ENCODE measurements at regions not wholly inside any gene's neighbourhood (a gene's known extent, or its start where the extent isn't known, plus 50 kb on each side); places are given as distances from the start of the nearest gene placed in this dataset.

- no peak for ATAC-seq
- H3K4me1 ChIP-seq, result peaks cover 0 to 10% (median 5%) of the 10 kb centered on the region in 3 donors
- no peaks in the 10 kb centered on the region for H3K36me3 ChIP-seq
- H3K27me3 ChIP-seq, result no peaks in the 10 kb centered on the region
- no peak overlapping the region for H3K4me3 ChIP-seq
- no peak for TF ChIP-seq POLR2AphosphoS5 (IDR thresholded peaks at IDR 0.05)
- no peak for TF ChIP-seq CTCF (IDR thresholded peaks at IDR 0.05)
- no peak for TF ChIP-seq POLR2A (IDR thresholded peaks at IDR 0.05)
- TF ChIP-seq EP300 (IDR thresholded peaks at IDR 0.05), result no peak
- H3K9me3 ChIP-seq, result no peaks in the 10 kb centered on the region
- no peak overlapping the region for H3K27ac ChIP-seq
- 29 to 33% methylated on average over 2 of the region's 2 CpGs for WGBS, 2 donors (ENCODE audit: low coverage in 1 of 2)
These were observed 114.0 kb downstream of the LCA5 start for GRCh38 chr6:79423216-79423615.

GRCh38 chr6:79422666-79423065 lies 114.6 kb downstream of the LCA5 start:
- H3K27me3 ChIP-seq, result no peaks in the 10 kb centered on the region
- ATAC-seq, result no peak
- no peak for TF ChIP-seq EP300 (IDR thresholded peaks at IDR 0.05)
- no peak for TF ChIP-seq CTCF (IDR thresholded peaks at IDR 0.05)
- no peak for TF ChIP-seq POLR2A (IDR thresholded peaks at IDR 0.05)
- no peak for TF ChIP-seq POLR2AphosphoS5 (IDR thresholded peaks at IDR 0.05)
- H3K36me3 ChIP-seq, result no peaks in the 10 kb centered on the region
- no peaks in the 10 kb centered on the region for H3K9me3 ChIP-seq
- H3K4me3 ChIP-seq, result no peak overlapping the region
- WGBS, 2 donors (ENCODE audit: low coverage in 1 of 2), result 73 to 84% methylated on average over 1 of the region's 1 CpG
- no peak overlapping the region for H3K27ac ChIP-seq
- peaks cover 0 to 10% (median 5%) of the 10 kb centered on the region in 3 donors for H3K4me1 ChIP-seq

DNA sequence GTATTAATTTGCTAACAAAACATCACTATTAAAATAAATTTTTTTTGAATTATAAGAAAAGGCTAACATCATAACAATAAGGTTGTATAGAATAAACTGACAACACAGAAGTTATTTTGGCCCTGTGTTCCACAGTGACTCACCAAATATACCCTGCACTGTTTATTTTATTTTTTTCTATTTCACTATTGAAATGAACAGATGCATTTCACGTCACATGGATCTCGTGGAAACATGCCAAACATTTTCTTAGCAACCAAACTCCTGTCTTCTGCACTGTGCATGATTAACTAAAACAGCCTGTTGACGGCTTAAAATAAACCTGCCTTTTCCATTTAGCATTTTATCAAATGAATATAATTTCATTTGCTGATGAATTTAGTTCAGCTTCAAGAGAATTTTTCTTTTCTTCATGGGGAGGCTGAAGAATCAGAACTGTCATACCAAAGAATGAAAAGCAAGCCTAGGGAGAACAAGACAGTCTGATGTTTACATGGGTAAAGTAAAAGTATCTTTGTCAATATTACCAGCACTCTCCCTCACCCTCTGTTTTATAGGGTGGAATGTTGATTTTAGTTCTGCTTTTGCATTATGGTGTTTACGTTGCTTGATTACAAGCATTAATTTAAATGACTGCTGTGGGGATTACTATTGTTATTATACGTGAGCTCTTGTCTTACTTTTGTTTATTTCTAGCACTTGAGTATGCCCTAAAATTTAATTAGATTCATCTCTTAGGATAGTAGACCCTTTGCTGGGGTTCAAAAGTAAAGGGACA lies 115.3 kb downstream of the LCA5 start:
- peaks cover 0 to 10% (median 5%) of the 10 kb centered on the region in 3 donors for H3K4me1 ChIP-seq
- no peak for ATAC-seq
- no peaks in the 10 kb centered on the region for H3K27me3 ChIP-seq
- no peaks in the 10 kb centered on the region for H3K36me3 ChIP-seq
- H3K9me3 ChIP-seq, result no peaks in the 10 kb centered on the region
- H3K27ac ChIP-seq, result no peak overlapping the region
- WGBS, 2 donors (ENCODE audit: low coverage in 1 of 2), result 17 to 19% methylated on average over 5 of the region's 5 CpGs
- TF ChIP-seq CTCF (IDR thresholded peaks at IDR 0.05) (no peak), POLR2A (IDR thresholded peaks at IDR 0.05) (no peak), POLR2AphosphoS5 (IDR thresholded peaks at IDR 0.05) (no peak), EP300 (IDR thresholded peaks at IDR 0.05) (no peak)
- no peak overlapping the region for H3K4me3 ChIP-seq

- WGBS, 2 donors (ENCODE audit: low coverage in 1 of 2), result 93 to 95% methylated on average over 2 of the region's 4 CpGs
- Histone ChIP-seq H3K9me3 (no peaks in the 10 kb centered on the region), H3K27ac (no peak overlapping the region), H3K4me3 (no peak overlapping the region), H3K36me3 (no peaks in the 10 kb centered on the region), H3K4me1 (peaks cover 0 to 10% (median 5%) of the 10 kb centered on the region in 3 donors), H3K27me3 (no peaks in the 10 kb centered on the region)
- TF ChIP-seq POLR2AphosphoS5 (IDR thresholded peaks at IDR 0.05) (no peak), CTCF (IDR thresholded peaks at IDR 0.05) (no peak)
- no peak for ATAC-seq
These were observed 116.2 kb downstream of the LCA5 start for GRCh38 chr6:79421001-79421411.

DNA sequence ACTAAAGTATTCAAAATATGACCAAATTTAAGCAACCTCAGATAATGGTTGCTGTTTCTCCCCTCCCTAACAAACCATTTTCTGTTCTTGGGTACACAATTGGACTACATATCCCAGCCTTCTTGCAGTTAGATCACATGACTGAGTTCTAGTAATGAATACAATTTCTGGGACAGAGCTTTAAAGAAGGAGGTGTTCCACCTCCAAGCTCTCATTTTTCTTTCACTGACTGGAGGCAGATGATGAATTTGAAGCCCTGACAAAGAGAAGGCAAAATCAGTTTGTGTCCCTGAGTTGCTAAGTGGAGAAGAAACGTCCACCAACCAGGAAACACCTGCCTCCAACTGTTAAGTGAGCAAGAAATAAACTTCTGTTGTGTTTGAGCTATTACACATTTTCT lies 117.2 kb downstream of the LCA5 start:
- Histone ChIP-seq H3K27ac (no peak overlapping the region), H3K4me3 (no peak overlapping the region), H3K4me1 (peaks cover 0 to 10% (median 5%) of the 10 kb centered on the region in 3 donors), H3K9me3 (no peaks in the 10 kb centered on the region), H3K27me3 (no peaks in the 10 kb centered on the region), H3K36me3 (no peaks in the 10 kb centered on the region)
- 18 to 36% methylated on average over 1 of the region's 1 CpG for WGBS, 2 donors (ENCODE audit: low coverage in 1 of 2)
- no peak for ATAC-seq
- TF ChIP-seq EP300 (IDR thresholded peaks at IDR 0.05), result no peak

Data from gastroesophageal sphincter (tissue), 4 donors.